ENCODE measurements at regions not wholly inside any gene's neighbourhood (a gene's known extent, or its start where the extent isn't known, plus 50 kb on each side); places are given as distances from the start of the nearest gene placed in this dataset.

DNA sequence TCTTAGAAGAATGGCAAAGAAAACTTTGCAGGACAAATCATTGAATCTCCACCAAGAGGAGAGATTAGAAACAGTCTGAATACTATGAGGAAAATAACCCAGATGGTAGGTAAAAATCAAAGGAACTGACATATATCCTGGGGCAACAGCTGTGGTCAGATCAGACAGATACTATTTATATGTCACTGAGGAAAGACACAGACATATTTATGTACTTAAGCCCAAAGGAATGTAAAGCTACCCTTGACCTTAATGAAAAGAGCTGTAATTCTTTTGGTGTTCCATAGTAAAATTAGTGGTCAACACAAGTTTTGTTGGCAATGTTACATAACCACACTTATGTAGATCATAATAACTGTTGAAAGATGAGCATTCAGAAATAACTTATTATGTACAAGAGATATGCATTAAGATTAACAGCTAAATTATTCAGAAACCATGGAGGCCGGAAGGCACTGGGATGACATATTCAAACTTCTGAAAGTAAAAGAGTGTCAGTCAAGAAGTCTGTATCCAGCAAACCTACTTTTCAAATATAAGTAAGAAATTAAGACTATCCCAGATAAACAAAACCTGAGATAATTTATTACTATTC, 166.1 kb upstream of the SAMSN1 start:
- no peak overlapping the region for H3K4me3 ChIP-seq (ENCODE audit: low read depth in 1 of 2, low read length in 1 of 2)
- H3K27me3 ChIP-seq = no peaks in the 10 kb centered on the region
- H3K27ac ChIP-seq = no peak overlapping the region
- H3K9me3 ChIP-seq = no peaks in the 10 kb centered on the region
- H3K4me1 ChIP-seq (ENCODE audit: control insufficient read depth in 1 of 2, insufficient read depth in 1 of 2, low read depth in 1 of 2, low read length in 1 of 2) = no peaks in the 10 kb centered on the region
- H3K36me3 ChIP-seq = no peaks in the 10 kb centered on the region
- TF ChIP-seq, protein P1, sequence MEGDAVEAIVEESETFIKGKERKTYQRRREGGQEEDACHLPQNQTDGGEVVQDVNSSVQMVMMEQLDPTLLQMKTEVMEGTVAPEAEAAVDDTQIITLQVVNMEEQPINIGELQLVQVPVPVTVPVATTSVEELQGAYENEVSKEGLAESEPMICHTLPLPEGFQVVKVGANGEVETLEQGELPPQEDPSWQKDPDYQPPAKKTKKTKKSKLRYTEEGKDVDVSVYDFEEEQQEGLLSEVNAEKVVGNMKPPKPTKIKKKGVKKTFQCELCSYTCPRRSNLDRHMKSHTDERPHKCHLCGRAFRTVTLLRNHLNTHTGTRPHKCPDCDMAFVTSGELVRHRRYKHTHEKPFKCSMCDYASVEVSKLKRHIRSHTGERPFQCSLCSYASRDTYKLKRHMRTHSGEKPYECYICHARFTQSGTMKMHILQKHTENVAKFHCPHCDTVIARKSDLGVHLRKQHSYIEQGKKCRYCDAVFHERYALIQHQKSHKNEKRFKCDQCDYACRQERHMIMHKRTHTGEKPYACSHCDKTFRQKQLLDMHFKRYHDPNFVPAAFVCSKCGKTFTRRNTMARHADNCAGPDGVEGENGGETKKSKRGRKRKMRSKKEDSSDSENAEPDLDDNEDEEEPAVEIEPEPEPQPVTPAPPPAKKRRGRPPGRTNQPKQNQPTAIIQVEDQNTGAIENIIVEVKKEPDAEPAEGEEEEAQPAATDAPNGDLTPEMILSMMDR (IDR thresholded peaks at IDR 0.05) = no peak

GRCh38 chr21:14711287-14711686, 165.2 kb upstream of the SAMSN1 start:
- no peaks in the 10 kb centered on the region for H3K4me1 ChIP-seq (ENCODE audit: control insufficient read depth in 1 of 2, insufficient read depth in 1 of 2, low read depth in 1 of 2, low read length in 1 of 2)
- H3K27me3 ChIP-seq = no peaks in the 10 kb centered on the region
- TF ChIP-seq, protein P1 (IDR thresholded peaks at IDR 0.05) = no peak
- no peaks in the 10 kb centered on the region for H3K9me3 ChIP-seq
- H3K36me3 ChIP-seq = no peaks in the 10 kb centered on the region
- H3K27ac ChIP-seq = no peak overlapping the region
- no peak overlapping the region for H3K4me3 ChIP-seq (ENCODE audit: low read depth in 1 of 2, low read length in 1 of 2)

- Histone ChIP-seq H3K4me1 (ENCODE audit: control insufficient read depth in 1 of 2, insufficient read depth in 1 of 2, low read depth in 1 of 2, low read length in 1 of 2) (no peaks in the 10 kb centered on the region), H3K36me3 (no peaks in the 10 kb centered on the region), H3K27ac (no peak overlapping the region), H3K9me3 (no peaks in the 10 kb centered on the region), H3K27me3 (no peaks in the 10 kb centered on the region), H3K4me3 (ENCODE audit: low read depth in 1 of 2, low read length in 1 of 2) (no peak overlapping the region)
- TF ChIP-seq, protein P1 (IDR thresholded peaks at IDR 0.05) = no peak
Observed at GRCh38 chr21:14707511-14708020, 161.5 kb upstream of the SAMSN1 start.

- Histone ChIP-seq H3K4me3 (ENCODE audit: low read depth in 1 of 2, low read length in 1 of 2) (no peak overlapping the region), H3K9me3 (no peaks in the 10 kb centered on the region), H3K27ac (no peak overlapping the region), H3K36me3 (no peaks in the 10 kb centered on the region), H3K27me3 (no peaks in the 10 kb centered on the region), H3K4me1 (ENCODE audit: control insufficient read depth in 1 of 2, insufficient read depth in 1 of 2, low read depth in 1 of 2, low read length in 1 of 2) (no peaks in the 10 kb centered on the region)
- TF ChIP-seq, protein P1 (IDR thresholded peaks at IDR 0.05) = no peak
Observed at GRCh38 chr21:14706712-14707510, 160.8 kb upstream of the SAMSN1 start.

- TF ChIP-seq, protein P1 (IDR thresholded peaks at IDR 0.05) = no peak
- no peak overlapping the region for H3K4me3 ChIP-seq (ENCODE audit: low read depth in 1 of 2, low read length in 1 of 2)
- H3K27me3 ChIP-seq = no peaks in the 10 kb centered on the region
- H3K36me3 ChIP-seq = no peaks in the 10 kb centered on the region
- H3K9me3 ChIP-seq = no peaks in the 10 kb centered on the region
- no peaks in the 10 kb centered on the region for H3K4me1 ChIP-seq (ENCODE audit: control insufficient read depth in 1 of 2, insufficient read depth in 1 of 2, low read depth in 1 of 2, low read length in 1 of 2)
- no peak overlapping the region for H3K27ac ChIP-seq
Observed at GRCh38 chr21:14699433-14700407, 153.6 kb upstream of the SAMSN1 start.

Data from neutrophil (primary cell).